Nephron (organoid): ENCODE measurements at regions not wholly inside any gene's neighbourhood (a gene's known extent, or its start where the extent isn't known, plus 50 kb on each side); places are given as distances from the start of the nearest gene placed in this dataset.

Source experiments
- H3K27ac Mint-ChIP-seq, 3 experiments: 2 replicates each; pipeline ENCODE4 v1.8.0; 2020; ENCODE audit warnings: mixed read lengths in 3 of 3, mild to moderate bottlenecking in 2 of 3, moderate library complexity in 1 of 3
- H3K27me3 Mint-ChIP-seq: 2 replicates; pipeline ENCODE4 v1.8.0; 2021; ENCODE audit warnings: low read depth, mild to moderate bottlenecking, moderate library complexity, mixed read lengths
- H3K36me3 Mint-ChIP-seq: 2 replicates; pipeline ENCODE4 v1.8.0; 2020; ENCODE audit warnings: low read depth, mixed read lengths
- H3K4me1 Mint-ChIP-seq: 2 replicates; pipeline ENCODE4 v1.8.0; 2020; ENCODE audit warnings: mixed read lengths
- H3K4me3 Mint-ChIP-seq, 3 experiments: 2 replicates each; pipeline ENCODE4 v1.8.0; 2020; ENCODE audit warnings: mild to moderate bottlenecking in 3 of 3, mixed read lengths in 3 of 3, moderate library complexity in 2 of 3
- H3K9me3 Mint-ChIP-seq: 2 replicates; pipeline ENCODE4 v1.8.0; 2020; ENCODE audit warnings: mixed read lengths
- CTCF ChIP-seq, 3 experiments: fragments of 200-600 bp; sonication (generic); IDR thresholded peaks; one replicate each; pipeline ENCODE4 v1.5.0; 2021; ENCODE audit warnings: antibody characterized with exemption in 3 of 3; ENCODE audit not compliant: unreplicated experiment in 3 of 3

- Mint-ChIP-seq H3K36me3 (no peaks in the 10 kb centered on the region), H3K27me3 (no peaks in the 10 kb centered on the region), H3K4me1 (peaks cover 43% of the 10 kb centered on the region), H3K4me3 (no peak overlapping the region), H3K9me3 (peaks cover 10% of the 10 kb centered on the region), H3K27ac (no peak overlapping the region)
- no peak for TF ChIP-seq CTCF (IDR thresholded peaks at IDR 0.05; ENCODE audit: unreplicated experiment in 3 of 3)
Observed at GRCh38 chr4:142955501-142955900, 109.4 kb upstream of the INPP4B start.

GRCh38 chr4:142959173-142959572 lies 113.1 kb upstream of the INPP4B start:
- Mint-ChIP-seq H3K4me3 (peak overlapping the region in 1 of 3 experiments; percentile 49), H3K36me3 (no peaks in the 10 kb centered on the region), H3K4me1 (peaks cover 46% of the 10 kb centered on the region), H3K27ac (peak overlapping the region; percentile 26 to 78 (median 46)), H3K9me3 (peaks cover 10% of the 10 kb centered on the region), H3K27me3 (no peaks in the 10 kb centered on the region)
- TF ChIP-seq CTCF (IDR thresholded peaks at IDR 0.05; ENCODE audit: unreplicated experiment in 3 of 3) = no peak

- Mint-ChIP-seq H3K36me3 (no peaks in the 10 kb centered on the region), H3K9me3 (peaks cover 9% of the 10 kb centered on the region), H3K27ac (peak overlapping the region; percentile 8 to 82 (median 53)), H3K4me3 (no peak overlapping the region), H3K27me3 (no peaks in the 10 kb centered on the region), H3K4me1 (peaks cover 46% of the 10 kb centered on the region)
- no peak for TF ChIP-seq CTCF (IDR thresholded peaks at IDR 0.05; ENCODE audit: unreplicated experiment in 3 of 3)
Observed at GRCh38 chr4:142960126-142960525, 114.0 kb upstream of the INPP4B start.

- no peaks in the 10 kb centered on the region for H3K36me3 Mint-ChIP-seq
Observed at GRCh38 chr4:142960867-142961644, 115.0 kb upstream of the INPP4B start.

GRCh38 chr4:142961866-142962265 lies 115.8 kb upstream of the INPP4B start:
- no peak overlapping the region for H3K27ac Mint-ChIP-seq
- no peaks in the 10 kb centered on the region for H3K36me3 Mint-ChIP-seq
- H3K9me3 Mint-ChIP-seq = peaks cover 10% of the 10 kb centered on the region
- no peak for TF ChIP-seq CTCF (IDR thresholded peaks at IDR 0.05; ENCODE audit: unreplicated experiment in 3 of 3)
- no peaks in the 10 kb centered on the region for H3K27me3 Mint-ChIP-seq
- peak overlapping the region in 1 of 3 experiments; percentile 6 for H3K4me3 Mint-ChIP-seq
- H3K4me1 Mint-ChIP-seq = peaks cover 46% of the 10 kb centered on the region

More at GRCh38 chr4:142960867-142961644, 115.0 kb upstream of the INPP4B start:
- Mint-ChIP-seq H3K9me3 (peaks cover 6% of the 10 kb centered on the region), H3K4me1 (peaks cover 46% of the 10 kb centered on the region), H3K4me3 (no peak overlapping the region), H3K27me3 (no peaks in the 10 kb centered on the region), H3K27ac (peak overlapping the region; percentile 8 to 82 (median 53))
- TF ChIP-seq CTCF (IDR thresholded peaks at IDR 0.05; ENCODE audit: unreplicated experiment in 3 of 3) = no peak

GRCh38 chr4:142974328-142974727 lies 128.2 kb upstream of the INPP4B start:
- H3K9me3 Mint-ChIP-seq = no peaks in the 10 kb centered on the region

More at GRCh38 chr4:142974328-142974727, 128.2 kb upstream of the INPP4B start:
- no peaks in the 10 kb centered on the region for H3K27me3 Mint-ChIP-seq
- no peaks in the 10 kb centered on the region for H3K36me3 Mint-ChIP-seq
- no peak overlapping the region for H3K4me3 Mint-ChIP-seq
- TF ChIP-seq CTCF (IDR thresholded peaks at IDR 0.05; ENCODE audit: unreplicated experiment in 3 of 3) = no peak
- no peaks in the 10 kb centered on the region for H3K4me1 Mint-ChIP-seq
- H3K27ac Mint-ChIP-seq = no peak overlapping the region
